ENCODE measurements at regions not wholly inside any gene's neighbourhood (a gene's known extent, or its start where the extent isn't known, plus 50 kb on each side); places are given as distances from the start of the nearest gene placed in this dataset.

DNA sequence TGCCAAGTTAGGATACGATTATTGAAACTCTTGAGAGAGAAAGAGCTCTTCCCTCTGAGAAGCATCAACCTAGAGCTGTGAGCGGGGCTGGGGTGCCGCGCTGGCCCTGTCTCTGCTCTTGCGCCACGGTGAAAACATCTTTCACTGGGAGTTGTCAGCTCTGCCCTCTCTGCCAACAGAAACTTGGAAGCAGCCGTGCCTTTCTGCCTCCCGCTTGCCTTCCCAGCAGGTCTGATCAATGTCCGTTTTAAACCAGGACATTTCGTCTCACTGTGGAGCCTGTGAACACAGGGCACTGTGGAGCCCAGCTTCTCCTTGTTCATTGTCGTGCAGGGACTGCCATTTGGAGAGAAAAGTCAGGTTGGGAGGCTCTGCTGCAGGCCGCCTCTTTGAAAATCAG is 249.2 kb upstream of the PMEPA1 start:
- POLR2A ChIA-PET, result no interaction called here
- Histone ChIP-seq H3K79me2 (ENCODE audit: insufficient read depth, low read length) (no peaks in the 10 kb centered on the region), H3K4me1 (ENCODE audit: control insufficient read depth in 1 of 2, insufficient read depth in 2 of 2, low read length in 2 of 2) (no peaks in the 10 kb centered on the region), H3K9me2 (ENCODE audit: insufficient read depth) (no peaks in the 10 kb centered on the region), H3K4me2 (ENCODE audit: low read length) (no peak overlapping the region), H3K4me3 (replicated peaks in 1 of 2; ENCODE audit: low read depth in 1 of 2, low read length in 2 of 2) (no peak overlapping the region), H3K27ac (ENCODE audit: low read depth, low read length) (no peak overlapping the region), H3K36me3 (ENCODE audit: control insufficient read depth in 1 of 2, insufficient read depth in 2 of 2, low read length in 2 of 2) (no peaks in the 10 kb centered on the region), H3K9me3 (ENCODE audit: control insufficient read depth in 1 of 2, insufficient read depth in 1 of 2, low read depth in 1 of 2, low read length in 2 of 2) (no peaks in the 10 kb centered on the region), H4K20me1 (ENCODE audit: insufficient read depth) (no peaks in the 10 kb centered on the region), H3K27me3 (ENCODE audit: insufficient read depth, low read length) (peaks cover 6% of the 10 kb centered on the region; the same call in 1 of the 2 replicates), H2AFZ (ENCODE audit: low read depth, low read length, poor library complexity, severe bottlenecking) (no peak overlapping the region), H3K9ac (ENCODE audit: low read length) (no peak overlapping the region)
- RAD21 ChIA-PET (ENCODE audit: low non-redundant PET in 1 of 2, low total read pairs in 2 of 2, uncharacterized antibody in 2 of 2, unreplicated experiment in 2 of 2), result no interaction called here
- no TSS peak for BruUV-seq (replicated peaks)
- DNase-seq (ENCODE audit: low read depth, low spot score), result no peak
- CTCF ChIA-PET, result no interaction called here
- no peak for ATAC-seq
- TF ChIP-seq, protein P1, sequence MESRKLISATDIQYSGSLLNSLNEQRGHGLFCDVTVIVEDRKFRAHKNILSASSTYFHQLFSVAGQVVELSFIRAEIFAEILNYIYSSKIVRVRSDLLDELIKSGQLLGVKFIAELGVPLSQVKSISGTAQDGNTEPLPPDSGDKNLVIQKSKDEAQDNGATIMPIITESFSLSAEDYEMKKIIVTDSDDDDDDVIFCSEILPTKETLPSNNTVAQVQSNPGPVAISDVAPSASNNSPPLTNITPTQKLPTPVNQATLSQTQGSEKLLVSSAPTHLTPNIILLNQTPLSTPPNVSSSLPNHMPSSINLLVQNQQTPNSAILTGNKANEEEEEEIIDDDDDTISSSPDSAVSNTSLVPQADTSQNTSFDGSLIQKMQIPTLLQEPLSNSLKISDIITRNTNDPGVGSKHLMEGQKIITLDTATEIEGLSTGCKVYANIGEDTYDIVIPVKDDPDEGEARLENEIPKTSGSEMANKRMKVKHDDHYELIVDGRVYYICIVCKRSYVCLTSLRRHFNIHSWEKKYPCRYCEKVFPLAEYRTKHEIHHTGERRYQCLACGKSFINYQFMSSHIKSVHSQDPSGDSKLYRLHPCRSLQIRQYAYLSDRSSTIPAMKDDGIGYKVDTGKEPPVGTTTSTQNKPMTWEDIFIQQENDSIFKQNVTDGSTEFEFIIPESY (IDR thresholded peaks at IDR 0.05; ENCODE audit: extremely low read depth, insufficient replicate concordance, low read length), result no peak
- intact Hi-C loops (cut with micrococcal nuclease), result no loop called here

GRCh38 chr20:57958050-57958420 is 248.2 kb upstream of the PMEPA1 start:
- POLR2A ChIA-PET, result no interaction called here
- no peak overlapping the region for H3K27ac ChIP-seq (ENCODE audit: low read depth, low read length)
- no peak for ATAC-seq
- no peaks in the 10 kb centered on the region for H3K79me2 ChIP-seq (ENCODE audit: insufficient read depth, low read length)
- H3K4me3 ChIP-seq (replicated peaks in 1 of 2; ENCODE audit: low read depth in 1 of 2, low read length in 2 of 2), result no peak overlapping the region
- no peaks in the 10 kb centered on the region for H3K9me2 ChIP-seq (ENCODE audit: insufficient read depth)
- no peak overlapping the region for H3K9ac ChIP-seq (ENCODE audit: low read length)
- no peak overlapping the region for H3K4me2 ChIP-seq (ENCODE audit: low read length)
- intact Hi-C loops (cut with micrococcal nuclease), result no loop called here
- H4K20me1 ChIP-seq (ENCODE audit: insufficient read depth), result no peaks in the 10 kb centered on the region
- no peaks in the 10 kb centered on the region for H3K4me1 ChIP-seq (ENCODE audit: control insufficient read depth in 1 of 2, insufficient read depth in 2 of 2, low read length in 2 of 2)
- H3K27me3 ChIP-seq (ENCODE audit: insufficient read depth, low read length), result peaks cover 5% of the 10 kb centered on the region; the same call in 1 of the 2 replicates
- BruUV-seq (replicated peaks), result no TSS peak
- RAD21 ChIA-PET (ENCODE audit: low non-redundant PET in 1 of 2, low total read pairs in 2 of 2, uncharacterized antibody in 2 of 2, unreplicated experiment in 2 of 2), result no interaction called here
- no peaks in the 10 kb centered on the region for H3K36me3 ChIP-seq (ENCODE audit: control insufficient read depth in 1 of 2, insufficient read depth in 2 of 2, low read length in 2 of 2)
- no peak overlapping the region for H2AFZ ChIP-seq (ENCODE audit: low read depth, low read length, poor library complexity, severe bottlenecking)
- no peak for DNase-seq (ENCODE audit: low read depth, low spot score)
- CTCF ChIA-PET, result no interaction called here
- no peaks in the 10 kb centered on the region for H3K9me3 ChIP-seq (ENCODE audit: control insufficient read depth in 1 of 2, insufficient read depth in 1 of 2, low read depth in 1 of 2, low read length in 2 of 2)
- TF ChIP-seq ZFX (IDR thresholded peaks at IDR 0.05) (no peak), EZH2 (IDR thresholded peaks at IDR 0.05) (no peak), JUND (IDR thresholded peaks at IDR 0.05) (no peak), FOSL1 (IDR thresholded peaks at IDR 0.05; ENCODE audit: low read depth) (no peak), SRF (IDR thresholded peaks at IDR 0.05; ENCODE audit: low read depth) (no peak), SP1 (IDR thresholded peaks at IDR 0.05; ENCODE audit: low read depth) (no peak)
- TF ChIP-seq, protein P2, sequence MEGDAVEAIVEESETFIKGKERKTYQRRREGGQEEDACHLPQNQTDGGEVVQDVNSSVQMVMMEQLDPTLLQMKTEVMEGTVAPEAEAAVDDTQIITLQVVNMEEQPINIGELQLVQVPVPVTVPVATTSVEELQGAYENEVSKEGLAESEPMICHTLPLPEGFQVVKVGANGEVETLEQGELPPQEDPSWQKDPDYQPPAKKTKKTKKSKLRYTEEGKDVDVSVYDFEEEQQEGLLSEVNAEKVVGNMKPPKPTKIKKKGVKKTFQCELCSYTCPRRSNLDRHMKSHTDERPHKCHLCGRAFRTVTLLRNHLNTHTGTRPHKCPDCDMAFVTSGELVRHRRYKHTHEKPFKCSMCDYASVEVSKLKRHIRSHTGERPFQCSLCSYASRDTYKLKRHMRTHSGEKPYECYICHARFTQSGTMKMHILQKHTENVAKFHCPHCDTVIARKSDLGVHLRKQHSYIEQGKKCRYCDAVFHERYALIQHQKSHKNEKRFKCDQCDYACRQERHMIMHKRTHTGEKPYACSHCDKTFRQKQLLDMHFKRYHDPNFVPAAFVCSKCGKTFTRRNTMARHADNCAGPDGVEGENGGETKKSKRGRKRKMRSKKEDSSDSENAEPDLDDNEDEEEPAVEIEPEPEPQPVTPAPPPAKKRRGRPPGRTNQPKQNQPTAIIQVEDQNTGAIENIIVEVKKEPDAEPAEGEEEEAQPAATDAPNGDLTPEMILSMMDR (IDR thresholded peaks at IDR 0.05 in 2 of 3, conservative IDR thresholded peaks at IDR 0.05 in 1 of 3; ENCODE audit: borderline replicate concordance in 1 of 3, insufficient read depth in 1 of 3, low read depth in 2 of 3, low read length in 2 of 3), result no peak
- TF ChIP-seq, protein P3, sequence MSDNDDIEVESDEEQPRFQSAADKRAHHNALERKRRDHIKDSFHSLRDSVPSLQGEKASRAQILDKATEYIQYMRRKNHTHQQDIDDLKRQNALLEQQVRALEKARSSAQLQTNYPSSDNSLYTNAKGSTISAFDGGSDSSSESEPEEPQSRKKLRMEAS (IDR thresholded peaks at IDR 0.05), result no peak
- TF ChIP-seq, protein P1 (IDR thresholded peaks at IDR 0.05; ENCODE audit: extremely low read depth, insufficient replicate concordance, low read length), result no peak
- TF ChIP-seq, protein P4, sequence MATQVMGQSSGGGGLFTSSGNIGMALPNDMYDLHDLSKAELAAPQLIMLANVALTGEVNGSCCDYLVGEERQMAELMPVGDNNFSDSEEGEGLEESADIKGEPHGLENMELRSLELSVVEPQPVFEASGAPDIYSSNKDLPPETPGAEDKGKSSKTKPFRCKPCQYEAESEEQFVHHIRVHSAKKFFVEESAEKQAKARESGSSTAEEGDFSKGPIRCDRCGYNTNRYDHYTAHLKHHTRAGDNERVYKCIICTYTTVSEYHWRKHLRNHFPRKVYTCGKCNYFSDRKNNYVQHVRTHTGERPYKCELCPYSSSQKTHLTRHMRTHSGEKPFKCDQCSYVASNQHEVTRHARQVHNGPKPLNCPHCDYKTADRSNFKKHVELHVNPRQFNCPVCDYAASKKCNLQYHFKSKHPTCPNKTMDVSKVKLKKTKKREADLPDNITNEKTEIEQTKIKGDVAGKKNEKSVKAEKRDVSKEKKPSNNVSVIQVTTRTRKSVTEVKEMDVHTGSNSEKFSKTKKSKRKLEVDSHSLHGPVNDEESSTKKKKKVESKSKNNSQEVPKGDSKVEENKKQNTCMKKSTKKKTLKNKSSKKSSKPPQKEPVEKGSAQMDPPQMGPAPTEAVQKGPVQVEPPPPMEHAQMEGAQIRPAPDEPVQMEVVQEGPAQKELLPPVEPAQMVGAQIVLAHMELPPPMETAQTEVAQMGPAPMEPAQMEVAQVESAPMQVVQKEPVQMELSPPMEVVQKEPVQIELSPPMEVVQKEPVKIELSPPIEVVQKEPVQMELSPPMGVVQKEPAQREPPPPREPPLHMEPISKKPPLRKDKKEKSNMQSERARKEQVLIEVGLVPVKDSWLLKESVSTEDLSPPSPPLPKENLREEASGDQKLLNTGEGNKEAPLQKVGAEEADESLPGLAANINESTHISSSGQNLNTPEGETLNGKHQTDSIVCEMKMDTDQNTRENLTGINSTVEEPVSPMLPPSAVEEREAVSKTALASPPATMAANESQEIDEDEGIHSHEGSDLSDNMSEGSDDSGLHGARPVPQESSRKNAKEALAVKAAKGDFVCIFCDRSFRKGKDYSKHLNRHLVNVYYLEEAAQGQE (IDR thresholded peaks at IDR 0.05; ENCODE audit: low read depth), result no peak

Measured in HCT116 (cell line).